CD4-positive, CD25-positive, alpha-beta regulatory T cell (primary cell): ENCODE measurements at regions not wholly inside any gene's neighbourhood (a gene's known extent, or its start where the extent isn't known, plus 50 kb on each side); places are given as distances from the start of the nearest gene placed in this dataset.

Experiments used
- ATAC-seq, 2 donors: fragments of 150-1000 bp; cut with Tn5 transposase; one replicate each; pipeline ENCODE4 v1.10.0; 2021; ENCODE audit warnings: low read depth in 2 of 2, moderate number of reproducible peaks in 2 of 2, moderate library complexity in 1 of 2
- DNase-seq, 3 donors: peaks; one replicate each; pipeline versions ENCODE4 v3.0.0 to v3.0.0-alpha.2; 2012 to 2022; ENCODE audit warnings: mixed read lengths in 1 of 3
- H3K27ac ChIP-seq: one replicate; pipeline ENCODE4 v1.7.0; 2013; ENCODE audit warnings: mild to moderate bottlenecking, low read length; ENCODE audit not compliant: insufficient read depth, poor library complexity, severe bottlenecking
- H3K27me3 ChIP-seq: one replicate; pipeline ENCODE4 v1.7.0; 2013; ENCODE audit warnings: low read length; ENCODE audit not compliant: control insufficient read depth, insufficient read depth
- H3K36me3 ChIP-seq: one replicate; pipeline ENCODE4 v1.7.0; 2013; ENCODE audit warnings: mild to moderate bottlenecking, low read length, moderate library complexity; ENCODE audit not compliant: control insufficient read depth, insufficient read depth
- H3K4me1 ChIP-seq: 2 replicates; pipeline ENCODE4 v1.7.0; 2013; ENCODE audit warnings: mild to moderate bottlenecking, low read length; ENCODE audit not compliant: insufficient read depth, control insufficient read depth, poor library complexity, severe bottlenecking
- H3K4me3 ChIP-seq: one replicate; pipeline ENCODE4 v1.7.0; 2013; ENCODE audit warnings: low read depth, mild to moderate bottlenecking, low read length, moderate library complexity
- H3K9me3 ChIP-seq, 2 experiments: 1 replicate in 1 of 2; 2 replicates in 1 of 2; pipeline ENCODE4 v1.7.0; 2013; ENCODE audit warnings: low read length in 2 of 2, mild to moderate bottlenecking in 1 of 2, moderate library complexity in 1 of 2; ENCODE audit not compliant: control insufficient read depth in 2 of 2
- H3K27ac Mint-ChIP-seq, 3 donors: one replicate each; pipeline ENCODE4 v1.8.0; 2020 to 2022; ENCODE audit warnings: mild to moderate bottlenecking in 3 of 3, mixed read lengths in 3 of 3, moderate library complexity in 2 of 3
- H3K27me3 Mint-ChIP-seq: one replicate; pipeline ENCODE4 v1.8.0; 2022; ENCODE audit warnings: mild to moderate bottlenecking, mixed read lengths
- H3K36me3 Mint-ChIP-seq: one replicate; pipeline ENCODE4 v1.8.0; 2020; ENCODE audit warnings: mixed read lengths
- H3K4me1 Mint-ChIP-seq, 4 donors: one replicate each; pipeline ENCODE4 v1.8.0; 2020 to 2022; ENCODE audit warnings: mixed read lengths in 4 of 4, mild to moderate bottlenecking in 1 of 4
- H3K4me3 Mint-ChIP-seq, 4 donors: one replicate each; pipeline ENCODE4 v1.8.0; 2020 to 2022; ENCODE audit warnings: mild to moderate bottlenecking in 4 of 4, mixed read lengths in 4 of 4, moderate library complexity in 3 of 4
- H3K9me3 Mint-ChIP-seq, 7 donors: one replicate each; pipeline ENCODE4 v1.8.0; 2020 to 2022; ENCODE audit warnings: mixed read lengths in 7 of 7, mild to moderate bottlenecking in 3 of 7, moderate library complexity in 2 of 7

- Mint-ChIP-seq H3K27me3 (peaks cover 2% of the 10 kb centered on the region), H3K27ac (peak overlapping the region in 1 of 3 donors; percentile 66), H3K36me3 (no peaks in the 10 kb centered on the region), H3K4me1 (peaks cover 0 to 6% (median 0%) of the 10 kb centered on the region in 4 donors), H3K4me3 (no peak overlapping the region), H3K9me3 (no peaks in the 10 kb centered on the region)
- no peaks in the 10 kb centered on the region for H3K36me3 ChIP-seq
- no peaks in the 10 kb centered on the region for H3K9me3 ChIP-seq
- ATAC-seq = no peak
- peak in 1 of 3 donors; percentile 13 for DNase-seq
- H3K27ac ChIP-seq = no peak overlapping the region
- no peak overlapping the region for H3K4me3 ChIP-seq
- H3K27me3 ChIP-seq = no peaks in the 10 kb centered on the region
- no peaks in the 10 kb centered on the region for H3K4me1 ChIP-seq
Measured at GRCh38 chr20:59385038-59385437, 84.6 kb downstream of the EDN3 start.

GRCh38 chr20:59385480-59385879 lies 85.1 kb downstream of the EDN3 start:
- H3K4me3 Mint-ChIP-seq = peak overlapping the region in 1 of 4 donors; percentile 39
- Histone ChIP-seq H3K27ac (no peak overlapping the region), H3K36me3 (no peaks in the 10 kb centered on the region), H3K4me1 (no peaks in the 10 kb centered on the region), H3K9me3 (no peaks in the 10 kb centered on the region), H3K27me3 (no peaks in the 10 kb centered on the region), H3K4me3 (no peak overlapping the region)
- peak; percentile 25 to 28 for ATAC-seq
- H3K9me3 Mint-ChIP-seq = no peaks in the 10 kb centered on the region
- H3K27ac Mint-ChIP-seq = peak overlapping the region in 1 of 3 donors; percentile 20
- H3K36me3 Mint-ChIP-seq = no peaks in the 10 kb centered on the region
- peaks cover 4% of the 10 kb centered on the region for H3K27me3 Mint-ChIP-seq
- peaks cover 0 to 6% (median 0%) of the 10 kb centered on the region in 4 donors for H3K4me1 Mint-ChIP-seq
- DNase-seq = no peak

- H3K4me1 ChIP-seq = no peaks in the 10 kb centered on the region
- H3K36me3 ChIP-seq = no peaks in the 10 kb centered on the region
- Mint-ChIP-seq H3K9me3 (no peaks in the 10 kb centered on the region), H3K4me1 (peaks cover 0 to 6% (median 0%) of the 10 kb centered on the region in 4 donors), H3K27ac (no peak overlapping the region), H3K27me3 (peaks cover 4% of the 10 kb centered on the region), H3K4me3 (no peak overlapping the region), H3K36me3 (no peaks in the 10 kb centered on the region)
- H3K4me3 ChIP-seq = no peak overlapping the region
- ATAC-seq (no peak), DNase-seq (no peak)
- no peaks in the 10 kb centered on the region for H3K9me3 ChIP-seq
- H3K27me3 ChIP-seq = no peaks in the 10 kb centered on the region
- H3K27ac ChIP-seq = no peak overlapping the region
Measured at GRCh38 chr20:59386809-59387208, 86.4 kb downstream of the EDN3 start.

GRCh38 chr20:59387891-59388290 lies 87.5 kb downstream of the EDN3 start:
- H3K9me3 ChIP-seq = no peaks in the 10 kb centered on the region
- no peaks in the 10 kb centered on the region for H3K36me3 ChIP-seq
- H3K27me3 ChIP-seq = peaks cover under 1% of the 10 kb centered on the region
- Mint-ChIP-seq H3K27ac (no peak overlapping the region), H3K4me1 (peaks cover 0 to 6% (median 0%) of the 10 kb centered on the region in 4 donors), H3K36me3 (no peaks in the 10 kb centered on the region), H3K27me3 (peaks cover 4% of the 10 kb centered on the region), H3K4me3 (no peak overlapping the region), H3K9me3 (no peaks in the 10 kb centered on the region)
- DNase-seq = no peak
- no peak overlapping the region for H3K4me3 ChIP-seq
- no peak overlapping the region for H3K27ac ChIP-seq
- ATAC-seq = no peak
- no peaks in the 10 kb centered on the region for H3K4me1 ChIP-seq

GRCh38 chr20:59388402-59388801 lies 88.0 kb downstream of the EDN3 start:
- Mint-ChIP-seq H3K4me1 (peaks cover 0 to 6% (median 0%) of the 10 kb centered on the region in 4 donors), H3K27ac (no peak overlapping the region), H3K36me3 (no peaks in the 10 kb centered on the region), H3K27me3 (peaks cover 4% of the 10 kb centered on the region), H3K4me3 (no peak overlapping the region), H3K9me3 (no peaks in the 10 kb centered on the region)
- Histone ChIP-seq H3K9me3 (no peaks in the 10 kb centered on the region), H3K36me3 (no peaks in the 10 kb centered on the region), H3K4me3 (no peak overlapping the region), H3K27ac (no peak overlapping the region), H3K27me3 (peaks cover 2% of the 10 kb centered on the region), H3K4me1 (no peaks in the 10 kb centered on the region)
- no peak for DNase-seq
- ATAC-seq = no peak

- Histone ChIP-seq H3K4me3 (no peak overlapping the region), H3K27ac (no peak overlapping the region), H3K36me3 (no peaks in the 10 kb centered on the region), H3K9me3 (no peaks in the 10 kb centered on the region), H3K4me1 (no peaks in the 10 kb centered on the region), H3K27me3 (peaks cover 2% of the 10 kb centered on the region)
- DNase-seq (no peak), ATAC-seq (no peak)
- H3K9me3 Mint-ChIP-seq = no peaks in the 10 kb centered on the region
- peaks cover 0 to 4% (median 0%) of the 10 kb centered on the region in 4 donors for H3K4me1 Mint-ChIP-seq
- no peak overlapping the region for H3K4me3 Mint-ChIP-seq
- H3K27me3 Mint-ChIP-seq = peaks cover 4% of the 10 kb centered on the region
- no peak overlapping the region for H3K27ac Mint-ChIP-seq
- H3K36me3 Mint-ChIP-seq = no peaks in the 10 kb centered on the region
Measured at GRCh38 chr20:59390437-59390836, 90.0 kb downstream of the EDN3 start.

GRCh38 chr20:59391975-59392374 lies 91.6 kb downstream of the EDN3 start:
- Histone ChIP-seq H3K27me3 (peaks cover 4% of the 10 kb centered on the region), H3K27ac (no peak overlapping the region), H3K4me3 (no peak overlapping the region), H3K36me3 (no peaks in the 10 kb centered on the region), H3K9me3 (no peaks in the 10 kb centered on the region), H3K4me1 (no peaks in the 10 kb centered on the region)
- DNase-seq = no peak
- H3K9me3 Mint-ChIP-seq = no peaks in the 10 kb centered on the region
- no peak overlapping the region for H3K27ac Mint-ChIP-seq
- no peaks in the 10 kb centered on the region for H3K4me1 Mint-ChIP-seq
- peaks cover 4% of the 10 kb centered on the region for H3K27me3 Mint-ChIP-seq
- ATAC-seq = no peak
- no peak overlapping the region for H3K4me3 Mint-ChIP-seq
- no peaks in the 10 kb centered on the region for H3K36me3 Mint-ChIP-seq

GRCh38 chr20:59392736-59393135 lies 92.3 kb downstream of the EDN3 start:
- no peak overlapping the region for H3K4me3 ChIP-seq
- Mint-ChIP-seq H3K27me3 (peaks cover 4% of the 10 kb centered on the region), H3K27ac (no peak overlapping the region), H3K4me3 (no peak overlapping the region), H3K9me3 (no peaks in the 10 kb centered on the region), H3K4me1 (no peaks in the 10 kb centered on the region), H3K36me3 (no peaks in the 10 kb centered on the region)
- H3K9me3 ChIP-seq = no peaks in the 10 kb centered on the region
- H3K4me1 ChIP-seq = no peaks in the 10 kb centered on the region
- peaks cover 4% of the 10 kb centered on the region for H3K27me3 ChIP-seq
- DNase-seq (no peak), ATAC-seq (no peak)
- H3K36me3 ChIP-seq = no peaks in the 10 kb centered on the region
- no peak overlapping the region for H3K27ac ChIP-seq
